NCI-H1930 (cell line): ENCODE measurements at regions not wholly inside any gene's neighbourhood (a gene's known extent, or its start where the extent isn't known, plus 50 kb on each side); places are given as distances from the start of the nearest gene placed in this dataset.

Source experiments
- DNase-seq, 2 experiments: peaks; one replicate each; lab custom pipeline; 2025; lab: John Stamatoyannopoulos, UW

- DNase-seq: no peak
These were observed 138.8 kb downstream of the AASDHPPT start for GRCh38 chr11:106216281-106216680.

- DNase-seq: no peak
These were observed 140.0 kb downstream of the AASDHPPT start for GRCh38 chr11:106217456-106217855.

GRCh38 chr11:106218106-106218505, 140.6 kb downstream of the AASDHPPT start:
- no peak for DNase-seq

GRCh38 chr11:106222626-106223025, 145.2 kb downstream of the AASDHPPT start:
- no peak for DNase-seq

- DNase-seq: no peak
These were observed 146.7 kb downstream of the AASDHPPT start for GRCh38 chr11:106224172-106224571.

- no peak for DNase-seq
These were observed 151.5 kb downstream of the AASDHPPT start for GRCh38 chr11:106228996-106229395.

GRCh38 chr11:106231591-106231990, 154.1 kb downstream of the AASDHPPT start:
- DNase-seq: no peak

- DNase-seq: no peak
These were observed 155.7 kb downstream of the AASDHPPT start for GRCh38 chr11:106233191-106233590.

- no peak for DNase-seq
These were observed 157.3 kb downstream of the AASDHPPT start for GRCh38 chr11:106234794-106235193.

GRCh38 chr11:106236295-106236694, 158.8 kb downstream of the AASDHPPT start:
- no peak for DNase-seq

- no peak for DNase-seq
These were observed 161.4 kb downstream of the AASDHPPT start for GRCh38 chr11:106238704-106239360.

- DNase-seq: no peak
These were observed 164.3 kb downstream of the AASDHPPT start for GRCh38 chr11:106241601-106242257.

- no peak for DNase-seq
These were observed 165.4 kb downstream of the AASDHPPT start for GRCh38 chr11:106242718-106243415.

- no peak for DNase-seq
These were observed 169.0 kb downstream of the AASDHPPT start for GRCh38 chr11:106246495-106246894.

GRCh38 chr11:106249617-106250239, 172.3 kb downstream of the AASDHPPT start:
- DNase-seq: no peak

GRCh38 chr11:106262852-106263251, 185.4 kb downstream of the AASDHPPT start:
- no peak for DNase-seq

- no peak for DNase-seq
These were observed 186.1 kb downstream of the AASDHPPT start for GRCh38 chr11:106263527-106263926.

GRCh38 chr11:106271086-106271485, 193.6 kb downstream of the AASDHPPT start:
- DNase-seq: no peak

- DNase-seq: no peak
These were observed 194.2 kb downstream of the AASDHPPT start for GRCh38 chr11:106271686-106272085.

GRCh38 chr11:106275151-106275550, 197.7 kb downstream of the AASDHPPT start:
- DNase-seq: no peak

GRCh38 chr11:106276126-106276525, 198.7 kb downstream of the AASDHPPT start:
- no peak for DNase-seq

GRCh38 chr11:106276859-106277436, 199.5 kb downstream of the AASDHPPT start:
- DNase-seq: no peak
